Stimulated activated CD4-positive, alpha-beta T cell treated with anti-CD3 and anti-CD28 coated beads, Interleukin-1b, Interleukin-23, amount 100 ng/mL, for 48 hours (primary cell): ENCODE measurements at regions not wholly inside any gene's neighbourhood (a gene's known extent, or its start where the extent isn't known, plus 50 kb on each side); places are given as distances from the start of the nearest gene placed in this dataset.
"Not testable (repeated sequence)": the region's sequence is repeated elsewhere in the genome, so short reads cannot be mapped to it uniquely, and the experiment has no call there.

ENCODE experiments used
- DNase-seq: peaks from one replicate; pipeline ENCODE4 v3.0.0-alpha.2; 2020

DNA sequence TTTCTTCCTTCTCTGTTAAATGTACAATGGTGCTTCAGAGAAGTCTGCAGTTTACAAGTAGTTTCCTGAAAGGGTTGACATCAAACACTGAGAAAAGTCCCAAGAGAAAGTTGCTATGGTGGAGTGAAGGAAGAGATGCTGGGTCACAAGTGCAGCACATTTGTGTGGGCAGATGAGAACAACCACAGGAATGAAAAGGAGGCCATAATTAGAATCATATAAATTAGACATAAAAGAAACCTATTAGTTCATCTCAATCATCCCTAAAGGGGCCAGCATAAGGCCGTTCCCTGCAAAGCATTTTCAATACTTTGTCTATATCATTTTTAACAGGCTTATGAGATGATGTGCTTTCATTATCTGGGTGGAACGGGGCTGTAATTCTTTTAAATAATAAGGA, 359.2 kb downstream of the IRS2 start:
- DNase-seq = no peak

DNA sequence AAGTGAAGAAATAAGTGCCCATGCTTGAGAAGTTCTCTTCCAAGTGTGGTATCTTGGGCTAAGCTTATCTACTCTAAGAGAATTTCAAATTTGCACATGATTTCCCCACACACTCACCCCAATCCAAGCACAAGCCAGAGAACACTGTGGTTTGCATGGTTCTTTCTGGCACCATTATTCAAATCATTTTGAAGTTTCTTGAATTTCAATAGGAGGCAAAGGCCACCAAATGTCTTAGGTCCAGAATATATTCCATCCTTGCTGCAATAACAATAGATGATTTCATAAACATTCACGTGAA, 359.7 kb downstream of the IRS2 start:
- no peak for DNase-seq

DNA sequence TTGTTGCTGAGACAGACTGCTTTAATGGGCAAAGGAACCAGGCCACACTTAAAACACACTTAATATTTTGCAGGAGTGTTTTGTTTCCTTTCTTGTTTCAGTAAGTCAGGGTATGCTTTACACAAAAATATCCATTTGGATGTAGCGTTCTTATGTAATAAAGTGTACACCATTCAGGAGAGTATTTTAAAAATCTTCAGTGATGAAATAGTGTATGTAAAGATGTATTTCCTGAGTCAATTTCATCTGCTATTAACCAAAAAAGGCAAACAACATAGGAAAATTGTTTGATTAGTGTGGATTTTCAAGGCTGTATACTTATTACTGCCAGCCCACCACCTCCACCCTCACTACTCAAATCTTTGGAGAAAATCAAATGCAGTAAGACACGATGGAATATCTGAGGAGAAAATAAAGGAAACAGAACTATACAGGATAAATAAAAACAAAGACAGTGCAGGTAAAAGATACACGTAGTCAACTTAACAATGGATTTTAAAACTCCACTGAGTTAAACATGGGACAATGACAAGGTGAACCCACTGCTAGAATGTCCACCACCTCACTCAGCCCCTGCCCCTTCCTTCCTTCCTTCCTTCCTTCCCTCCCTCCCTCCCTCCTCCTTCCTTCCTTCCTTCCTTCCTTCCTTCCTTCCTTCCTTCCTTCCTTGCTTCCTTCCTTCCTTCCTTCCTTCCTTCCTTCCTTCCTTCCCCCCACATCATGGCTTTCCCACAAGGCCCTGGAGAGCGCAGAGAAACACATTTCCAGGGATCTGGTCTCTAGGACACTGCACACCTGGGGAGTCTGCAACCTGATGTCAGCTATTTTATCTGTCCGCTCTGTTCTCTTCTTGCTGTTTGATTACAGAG, 360.3 kb downstream of the IRS2 start:
- DNase-seq = no peak

DNA sequence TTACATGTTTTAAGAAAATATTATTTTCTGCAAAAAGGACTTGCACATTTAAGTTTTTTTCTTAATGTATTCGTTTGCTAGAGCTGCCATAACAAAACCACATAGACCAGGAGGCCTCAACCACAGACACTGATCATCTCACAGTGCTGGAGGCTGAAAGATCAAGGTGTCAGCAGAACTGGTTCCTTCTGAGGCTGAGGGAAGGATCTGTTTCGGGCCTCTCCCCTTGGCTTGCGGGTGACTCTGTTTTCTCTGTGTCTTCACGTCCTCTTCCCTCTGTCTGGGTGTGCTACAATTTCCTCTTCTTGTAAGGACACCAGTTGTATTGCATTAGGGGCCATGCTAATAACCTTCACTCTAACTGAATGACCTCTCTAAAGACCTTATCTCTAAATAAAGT, 364.2 kb downstream of the IRS2 start:
- no peak for DNase-seq

DNA sequence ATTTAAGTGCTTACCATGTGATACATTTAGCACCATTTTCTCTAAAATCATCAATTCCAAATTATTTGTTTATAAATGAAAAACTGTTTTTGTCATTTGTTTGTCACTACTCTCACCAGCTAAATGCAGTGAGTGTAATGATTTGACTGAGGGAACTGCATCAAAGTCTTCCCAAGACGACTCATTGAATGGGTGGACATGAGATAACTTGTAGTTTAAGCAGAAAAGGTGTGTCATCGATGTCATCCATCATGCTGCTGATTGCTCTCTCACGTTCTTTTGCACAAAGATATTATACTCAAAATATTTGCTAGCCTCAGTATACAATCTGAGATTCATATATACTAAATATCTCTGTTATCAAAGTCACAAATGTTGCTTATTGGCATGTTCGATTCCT, 366.5 kb downstream of the IRS2 start:
- no peak for DNase-seq

DNA sequence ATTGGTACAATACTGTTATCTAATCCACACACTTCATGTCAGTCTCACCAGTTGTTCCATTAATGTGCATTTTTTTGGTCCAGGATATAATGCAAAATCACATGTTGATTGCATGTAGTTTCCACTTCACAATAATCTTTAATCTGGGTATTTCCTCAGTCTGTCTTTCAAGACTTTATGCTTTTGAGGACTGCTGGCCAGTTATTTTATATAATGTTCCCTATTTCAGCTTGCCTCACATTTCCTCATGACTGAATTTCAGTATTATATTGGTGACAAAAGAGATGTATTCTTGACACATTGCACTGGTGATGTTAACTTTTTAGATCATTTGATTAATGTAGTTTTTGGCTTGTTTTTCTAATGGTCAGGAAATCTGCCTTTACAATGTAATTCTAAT, 368.3 kb downstream of the IRS2 start:
- no peak for DNase-seq

DNA sequence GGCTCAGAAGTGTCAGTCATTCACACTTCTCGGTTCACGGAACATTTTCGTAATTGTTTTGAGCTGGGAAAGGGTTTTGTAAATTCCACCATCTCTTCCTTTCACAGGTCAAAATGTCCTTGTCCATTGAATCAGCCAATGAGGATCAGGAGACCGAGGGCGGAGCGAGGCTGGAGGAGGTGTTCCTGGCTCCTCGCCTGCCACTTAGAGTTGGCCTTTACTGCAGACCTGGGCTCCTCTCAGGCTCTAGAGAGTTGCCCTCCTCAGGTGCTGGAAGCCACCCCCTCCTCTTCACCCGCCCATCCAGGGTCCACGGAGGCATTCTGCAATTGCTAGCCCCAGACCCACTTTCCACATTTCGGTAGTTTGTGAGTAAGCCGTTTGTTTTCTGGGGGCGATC, 370.4 kb downstream of the IRS2 start:
- no peak for DNase-seq

DNA sequence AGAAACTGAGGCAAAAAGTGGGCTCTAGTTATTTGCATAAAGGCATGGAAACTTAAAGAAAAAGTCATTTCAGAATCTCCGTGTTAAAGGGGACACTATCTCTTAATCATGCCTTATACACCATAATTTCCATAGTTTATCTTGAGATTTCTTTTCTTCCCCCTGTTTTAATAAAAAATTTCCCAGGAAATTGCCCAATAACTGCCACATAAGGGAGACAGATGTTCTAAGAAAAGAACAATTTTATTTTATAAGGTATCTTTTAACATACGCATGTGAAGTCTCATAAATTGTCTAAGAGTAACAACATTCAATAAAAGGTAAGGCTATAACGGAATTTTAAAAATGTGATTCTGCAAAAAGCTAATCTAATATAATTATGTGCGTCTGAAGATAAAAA, 371.3 kb downstream of the IRS2 start:
- DNase-seq = no peak

DNA sequence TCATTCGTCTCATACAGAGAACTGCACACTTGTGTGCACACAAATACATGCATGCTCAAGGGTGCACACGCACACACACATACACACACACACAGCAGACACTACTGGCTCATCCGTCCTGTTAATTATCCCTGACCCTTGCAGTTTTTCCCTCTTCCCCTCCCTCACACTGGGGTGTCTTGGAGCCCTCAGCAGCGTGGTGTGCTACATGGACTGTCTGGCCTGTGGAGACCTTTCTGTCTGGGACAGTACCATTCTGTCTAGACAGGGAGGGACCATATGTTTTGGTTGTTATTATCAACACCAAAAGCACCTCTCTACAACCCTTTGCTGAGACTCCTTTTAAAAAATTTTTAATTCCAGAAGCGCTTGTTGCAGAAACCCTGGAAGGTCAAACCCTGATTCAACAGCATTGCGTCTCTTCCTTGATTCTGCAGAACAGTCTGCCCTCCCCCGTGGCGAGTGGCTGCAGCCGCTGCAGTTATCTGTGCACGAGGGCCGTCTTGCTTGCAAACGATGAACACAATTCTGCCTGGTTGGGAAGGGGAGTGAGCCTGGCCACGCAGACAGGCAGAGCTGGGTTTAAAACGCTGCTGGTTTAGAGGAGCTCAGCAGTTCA, 374.0 kb downstream of the IRS2 start:
- no peak for DNase-seq

DNA sequence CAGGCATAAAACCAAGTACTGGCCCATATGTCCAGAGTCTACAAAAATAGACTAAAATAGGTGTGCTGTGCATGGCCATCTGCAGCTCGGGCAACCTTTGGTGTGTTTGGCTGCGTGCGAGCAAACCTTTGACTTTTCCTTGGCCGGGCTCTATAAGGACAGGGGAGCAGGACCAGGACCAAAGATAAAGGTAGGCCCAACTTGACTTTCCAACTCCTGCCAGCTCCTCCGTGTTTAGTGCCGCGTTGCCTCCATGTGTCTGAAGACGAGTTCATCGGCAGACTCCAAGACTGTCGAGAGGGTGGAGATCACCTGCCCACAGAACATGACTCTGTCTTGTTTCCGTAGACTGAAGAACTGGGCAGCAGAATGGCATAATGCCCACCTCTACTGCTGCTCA, 375.5 kb downstream of the IRS2 start:
- no peak for DNase-seq

DNA sequence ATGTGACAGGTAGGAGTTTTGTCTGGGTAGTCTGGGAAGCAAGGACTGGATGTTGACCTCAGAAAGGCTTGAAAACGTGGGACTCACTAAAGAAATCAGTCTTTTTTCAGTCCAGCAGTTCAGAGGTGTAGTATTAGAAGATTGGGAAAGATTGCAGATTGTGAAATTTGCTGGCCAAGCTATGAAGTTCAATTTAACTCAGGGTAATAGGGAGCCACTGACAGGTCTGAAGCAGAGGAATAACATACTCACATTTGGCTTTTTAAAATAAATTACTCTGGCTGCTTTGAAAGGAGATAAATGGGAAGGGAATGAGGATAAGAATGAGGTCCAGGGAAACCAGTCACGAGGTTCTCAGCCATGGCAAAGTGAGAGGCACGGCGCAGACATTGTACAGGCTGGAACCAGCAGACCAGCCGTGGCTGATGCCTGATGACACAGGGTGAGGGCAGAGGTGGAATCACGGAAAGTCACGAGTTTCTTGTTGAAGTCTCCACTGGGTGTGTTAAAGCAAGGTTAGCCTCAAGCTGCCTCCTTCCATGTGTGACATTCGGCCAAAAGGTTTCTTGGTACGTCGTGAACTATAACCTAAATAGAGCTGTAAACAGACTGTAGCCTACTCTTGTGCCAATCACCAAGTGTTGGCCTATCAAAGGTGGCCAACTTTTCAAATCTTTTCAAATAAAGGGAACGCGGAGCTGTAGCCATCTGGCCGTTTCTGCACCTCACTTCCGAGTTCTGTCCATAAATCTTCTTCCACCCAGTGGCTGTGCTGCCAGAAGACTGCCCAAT, 377.6 kb downstream of the IRS2 start:
- DNase-seq = no peak

DNA sequence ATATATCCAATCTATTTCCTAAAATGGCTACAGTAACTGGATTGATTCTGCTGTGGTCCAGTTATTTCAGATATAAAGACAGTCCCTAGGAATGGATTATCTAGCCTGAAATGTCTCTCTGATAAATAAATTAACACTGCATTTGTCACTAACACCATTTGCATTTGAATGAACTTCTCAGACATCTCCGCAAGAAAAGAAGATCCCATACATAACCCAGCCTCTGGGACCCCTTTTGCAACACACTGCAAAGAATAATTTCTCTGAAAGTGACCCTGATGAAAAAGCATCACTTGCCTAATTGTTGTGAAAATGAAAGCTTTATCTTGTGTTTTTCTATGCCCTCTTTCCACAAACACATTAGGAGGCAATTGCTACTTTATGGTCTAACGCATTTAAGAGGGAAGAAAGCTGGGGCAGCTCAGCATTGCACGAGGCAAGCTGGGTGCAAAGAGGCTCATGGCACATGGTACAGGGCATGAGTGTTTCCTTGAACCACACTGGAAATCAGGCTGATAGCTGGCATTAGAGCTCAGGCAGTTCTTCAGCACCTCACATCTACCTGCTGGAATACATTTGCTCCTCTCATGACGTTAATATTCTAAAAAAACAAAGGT, 379.9 kb downstream of the IRS2 start:
- DNase-seq = no peak

DNA sequence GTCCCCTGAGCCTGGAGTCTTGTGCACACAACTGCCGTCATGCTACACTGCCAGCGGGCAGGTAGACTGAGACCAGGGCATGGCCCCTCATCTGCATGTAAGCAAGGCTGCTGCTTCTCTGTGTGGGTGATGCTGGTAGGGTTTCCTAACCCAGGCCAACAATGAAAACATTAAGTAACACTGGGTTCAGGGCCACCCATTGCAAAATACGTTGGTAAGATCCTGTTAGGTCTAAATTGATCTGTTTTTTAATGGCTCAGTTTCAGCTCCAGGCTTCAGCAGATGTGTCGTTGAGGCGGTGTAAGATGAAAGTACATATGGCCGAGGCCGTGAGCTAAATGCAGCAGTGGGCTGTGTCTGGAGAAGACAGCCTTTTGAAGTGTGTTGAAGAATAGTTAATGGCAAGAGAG, 383.4 kb downstream of the IRS2 start:
- DNase-seq = no peak

DNA sequence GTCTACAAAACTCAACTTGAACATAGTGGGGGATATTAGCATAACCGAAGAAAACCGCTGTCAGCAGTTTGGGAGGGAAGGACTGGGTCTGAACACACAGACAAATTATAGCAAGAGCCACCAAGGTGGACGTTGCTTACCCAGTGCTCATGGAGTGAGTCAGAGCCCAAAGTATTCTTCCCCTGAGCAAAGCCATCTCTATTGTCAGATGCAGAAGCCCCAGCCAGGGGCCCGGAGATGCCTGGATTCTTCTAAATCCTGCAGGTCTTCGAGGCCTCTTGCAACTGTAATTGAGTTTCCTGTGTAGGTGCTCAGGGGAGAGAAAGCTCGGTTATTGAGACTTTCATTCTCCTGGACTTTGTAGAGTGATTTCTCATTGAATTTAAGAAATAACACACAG, 384.5 kb downstream of the IRS2 start:
- DNase-seq = no peak

DNA sequence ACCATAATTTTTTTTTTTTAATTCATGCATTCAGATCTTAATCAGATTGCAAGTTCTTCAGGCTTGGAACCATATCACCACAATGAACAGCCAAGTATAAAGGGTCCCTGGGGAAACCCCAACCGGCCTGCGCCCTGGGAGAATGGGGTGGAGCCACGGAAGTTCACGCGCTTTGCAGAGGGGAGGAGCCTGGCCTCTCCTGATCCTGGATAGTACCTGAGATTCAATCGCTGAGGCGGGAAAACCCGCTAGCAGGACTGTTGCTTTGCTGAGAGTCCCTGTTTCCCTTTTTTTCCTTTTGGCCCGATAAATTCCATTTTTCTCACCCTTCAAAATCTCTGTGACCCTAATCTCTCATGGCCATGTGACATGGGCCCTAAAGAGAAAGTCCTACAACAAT, 385.1 kb downstream of the IRS2 start:
- no peak for DNase-seq

DNA sequence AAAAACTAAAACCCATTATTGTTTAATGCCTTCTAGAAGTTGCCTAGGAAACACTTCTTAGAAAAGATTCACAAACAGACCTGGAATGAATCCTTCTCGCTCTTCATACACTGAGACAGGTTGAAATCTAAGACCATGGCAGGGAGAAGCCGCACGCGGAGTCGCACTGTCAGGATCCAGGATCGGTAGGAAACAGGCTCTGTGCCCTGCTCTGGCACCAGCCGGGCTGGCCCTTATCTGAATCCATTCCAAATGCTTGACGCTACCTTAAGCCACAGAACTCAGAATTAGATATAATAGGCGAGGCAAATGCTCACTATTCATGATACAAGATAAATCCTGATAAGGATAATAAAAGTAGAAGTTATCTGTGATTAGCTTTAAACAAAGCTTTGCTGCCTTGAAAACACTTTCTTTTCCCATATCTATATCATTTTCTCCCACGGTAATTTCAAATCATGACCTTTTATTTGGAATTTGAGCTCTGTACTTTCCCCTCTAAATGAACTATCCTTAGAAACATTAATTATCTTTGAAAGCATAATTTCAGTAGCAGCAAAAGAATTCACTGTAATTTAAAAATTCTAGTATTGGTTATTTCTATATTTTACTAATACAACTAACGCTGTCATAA, 385.6 kb downstream of the IRS2 start:
- DNase-seq = no peak

DNA sequence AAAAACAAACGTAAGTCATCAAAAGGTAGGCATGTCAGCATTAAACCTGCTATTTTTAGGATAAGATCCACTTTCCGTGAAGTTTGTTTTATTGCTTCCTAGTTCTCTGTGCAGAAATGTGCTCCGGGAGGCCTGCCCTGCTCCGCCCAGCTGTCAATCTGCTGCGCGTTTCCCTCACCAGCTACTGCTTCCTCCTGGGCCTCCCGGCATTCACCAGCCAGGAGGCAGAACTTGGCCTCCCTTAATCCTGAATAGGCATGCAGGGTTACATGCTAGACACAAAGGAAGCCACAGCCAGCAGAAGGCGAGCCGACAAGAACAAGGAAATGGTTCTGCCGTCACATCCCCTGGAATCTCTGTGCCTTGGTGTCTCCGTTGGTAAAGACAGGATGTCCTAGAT, 386.2 kb downstream of the IRS2 start:
- DNase-seq = no peak

DNA sequence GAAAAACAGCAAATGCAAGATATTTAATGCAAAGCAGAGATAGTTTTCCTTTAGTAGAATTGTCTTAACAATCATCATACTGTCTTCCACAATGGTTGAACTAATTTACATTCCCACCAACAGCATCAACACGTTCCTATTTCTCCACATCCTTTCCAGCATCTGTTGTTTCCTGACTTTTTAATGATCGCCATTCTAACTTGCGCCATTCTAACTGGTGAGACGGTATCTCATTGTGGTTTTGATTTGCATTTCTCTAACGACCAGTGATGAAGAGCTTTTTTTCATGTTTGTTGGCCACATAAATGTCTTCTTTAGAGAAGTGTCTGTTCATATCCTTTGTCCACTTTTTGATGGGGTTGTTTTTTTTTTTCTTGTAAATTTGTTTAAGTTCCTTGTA, 388.3 kb downstream of the IRS2 start:
- not testable (repeated sequence) for DNase-seq

DNA sequence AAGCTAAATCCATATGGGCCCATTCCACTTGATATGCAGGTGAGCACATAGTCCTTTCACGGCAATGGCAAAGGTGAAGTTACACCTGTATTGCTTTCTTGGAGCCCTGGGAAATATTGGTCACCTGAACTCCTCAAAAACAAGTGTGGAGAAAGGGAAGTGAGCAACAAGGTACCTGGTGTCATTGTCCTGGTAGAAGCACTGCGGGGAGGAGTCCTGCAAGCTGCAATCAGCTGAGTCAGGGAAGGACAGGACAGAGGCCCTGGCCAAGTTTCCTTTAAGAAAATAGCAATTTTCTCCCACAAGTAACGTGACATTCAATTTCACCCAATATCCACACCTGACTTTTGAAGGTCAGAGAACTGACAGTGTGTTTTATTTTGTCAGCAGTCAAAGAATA, 389.1 kb downstream of the IRS2 start:
- DNase-seq = no peak

DNA sequence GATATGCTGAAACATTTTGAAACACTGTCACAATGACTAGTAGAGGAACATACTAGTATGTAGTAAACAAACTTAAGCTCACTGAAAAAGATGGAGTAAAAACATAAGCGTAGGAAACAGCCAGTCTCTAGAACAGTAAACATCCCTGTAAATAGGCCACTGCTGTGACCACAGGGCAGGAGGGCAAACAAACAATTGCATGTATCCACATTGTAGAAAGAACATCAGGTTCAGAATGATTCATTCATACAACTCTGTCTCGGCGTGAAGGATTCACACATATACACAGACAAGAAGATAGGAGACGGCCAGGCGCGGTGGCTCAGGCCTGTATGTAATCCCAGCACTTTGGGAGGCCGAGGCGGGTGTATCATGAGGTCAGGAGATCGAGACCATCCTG, 390.1 kb downstream of the IRS2 start:
- no peak for DNase-seq

DNA sequence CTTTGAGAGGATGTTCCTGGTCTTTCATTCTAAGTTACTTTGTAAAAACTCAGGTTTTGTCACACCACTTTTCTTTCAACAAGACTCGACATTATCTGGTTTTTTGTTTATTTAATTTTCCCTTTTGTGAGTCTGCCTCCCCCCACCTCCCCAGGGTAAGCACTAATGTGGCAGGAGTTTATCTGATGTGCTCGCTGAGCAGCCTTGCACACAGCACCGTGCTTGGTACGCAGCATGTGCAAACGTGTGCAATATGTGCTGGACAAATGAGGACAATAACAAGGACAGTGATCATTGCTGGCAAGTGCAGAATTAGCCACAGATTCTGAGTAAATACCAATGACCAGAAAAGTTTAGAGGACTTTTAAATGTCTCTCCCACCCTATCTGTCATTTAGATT, 391.4 kb downstream of the IRS2 start:
- no peak for DNase-seq

DNA sequence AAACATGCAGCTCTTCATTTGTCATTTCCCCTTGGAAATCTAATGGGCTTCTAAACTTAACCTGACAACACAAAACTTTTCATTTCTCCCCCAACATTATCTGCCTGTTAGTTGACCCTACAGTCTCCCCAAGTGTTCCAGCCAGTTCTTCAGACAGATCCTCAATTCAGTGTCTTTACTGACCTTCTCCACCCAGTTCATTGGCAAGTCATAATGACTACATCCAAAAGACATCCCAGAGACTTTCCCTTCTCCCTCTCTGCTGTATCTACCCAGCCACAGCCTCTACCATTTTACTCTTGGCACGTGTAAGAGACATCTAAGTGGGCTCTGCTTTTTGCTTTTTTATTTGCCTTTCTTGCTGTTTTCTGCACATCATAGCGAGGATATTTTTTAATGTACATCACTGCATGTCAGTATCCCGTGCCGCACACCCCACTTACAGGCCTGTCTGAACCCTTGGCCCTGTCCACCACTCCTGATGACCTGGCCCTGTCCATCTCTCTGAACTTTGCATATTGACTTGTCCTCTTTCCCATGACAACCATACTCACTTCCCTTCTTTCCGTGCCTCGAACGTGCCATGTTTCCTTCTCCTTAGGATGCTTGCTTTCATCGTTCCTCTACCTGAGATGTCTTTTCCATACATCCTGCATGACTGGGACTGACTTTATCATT, 391.9 kb downstream of the IRS2 start:
- no peak for DNase-seq

DNA sequence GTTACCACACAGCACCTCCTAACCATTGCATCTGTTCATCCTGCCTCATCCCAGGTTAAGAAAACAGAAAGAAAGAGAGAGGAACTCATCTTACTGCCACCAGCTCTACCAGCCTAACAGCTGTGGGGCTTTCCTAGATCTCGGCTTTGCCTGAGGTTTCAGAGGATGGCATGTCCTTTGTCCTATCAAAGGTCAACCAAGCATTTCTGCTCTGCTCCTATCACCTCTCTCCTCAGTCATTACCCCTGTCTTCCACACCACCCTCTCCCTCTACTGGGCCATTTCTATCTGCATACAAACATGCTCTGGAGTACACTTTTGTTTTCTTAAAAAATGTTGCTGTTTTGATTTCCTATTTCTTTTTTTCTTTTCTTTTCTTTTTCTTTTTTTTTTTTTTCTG, 393.3 kb downstream of the IRS2 start:
- no peak for DNase-seq
